NCI-H748 (cell line): ENCODE measurements at regions not wholly inside any gene's neighbourhood (a gene's known extent, or its start where the extent isn't known, plus 50 kb on each side); places are given as distances from the start of the nearest gene placed in this dataset.

ENCODE experiments used
- DNase-seq: peaks from one replicate; lab custom pipeline; 2025; ENCODE audit not compliant: unreplicated experiment; lab: John Stamatoyannopoulos, UW

DNA sequence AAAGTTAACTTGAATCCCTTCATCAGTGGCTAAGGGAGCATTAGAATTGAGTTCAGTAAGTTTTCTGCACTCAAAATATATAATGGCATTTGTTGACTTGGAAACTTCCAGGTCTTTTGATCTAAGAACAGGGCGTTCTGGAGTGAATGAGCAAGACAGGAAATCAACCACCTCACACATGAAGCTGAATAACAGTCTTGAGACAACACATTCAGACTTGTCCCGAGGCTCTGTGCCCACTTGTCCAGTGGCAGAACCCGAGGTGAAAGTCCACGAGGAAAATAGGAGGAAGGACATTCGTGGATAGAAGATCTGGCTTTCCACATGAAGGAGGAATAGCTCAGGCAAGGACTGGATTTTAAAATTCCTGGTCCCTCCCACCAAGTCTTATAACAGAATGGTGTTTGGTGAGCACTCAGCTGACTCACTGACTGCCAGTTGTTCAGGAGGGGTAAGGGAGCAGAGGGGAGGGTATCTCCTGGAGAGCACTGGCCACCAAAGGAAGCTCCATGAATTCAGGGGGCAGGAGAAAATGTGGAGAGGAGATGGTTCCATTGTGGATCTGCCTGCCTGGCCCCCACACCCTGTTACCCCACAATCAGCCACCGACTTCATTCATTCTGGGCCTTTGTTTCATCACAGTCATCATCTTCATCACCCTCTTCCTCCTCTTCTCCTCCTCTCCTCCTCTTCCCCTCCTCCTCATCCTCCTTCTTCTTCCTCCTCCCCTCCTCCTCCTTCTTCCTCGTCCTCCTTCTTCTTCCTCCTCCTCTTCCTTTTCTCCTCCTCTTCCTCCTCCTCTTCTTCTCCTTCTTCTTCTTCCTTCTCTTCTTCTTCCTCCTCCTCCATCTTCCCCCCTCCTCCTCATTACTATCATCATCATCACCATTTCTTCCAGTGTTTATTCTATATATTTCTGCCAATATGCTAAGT, 620.1 kb downstream of the MED13L start:
- DNase-seq, result no peak

DNA sequence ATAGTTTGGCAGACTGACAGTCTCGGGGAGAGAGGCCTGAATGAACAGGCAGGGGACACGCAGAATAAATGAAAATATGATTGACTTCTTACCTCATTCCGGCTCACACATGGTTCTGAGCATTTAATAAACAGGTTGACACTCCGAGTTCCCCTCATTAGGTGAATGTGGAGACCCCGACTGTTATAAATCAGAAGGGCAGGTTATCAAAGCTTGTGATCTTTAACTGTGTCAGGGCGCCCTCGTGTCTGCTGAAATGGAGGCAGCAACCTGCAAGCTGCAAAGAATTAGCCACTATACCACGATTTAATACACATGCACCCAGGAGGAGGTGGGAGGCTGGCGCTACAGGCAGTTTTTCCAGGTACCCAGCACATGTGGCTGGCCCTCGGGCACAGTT, 627.5 kb downstream of the MED13L start:
- no peak for DNase-seq

DNA sequence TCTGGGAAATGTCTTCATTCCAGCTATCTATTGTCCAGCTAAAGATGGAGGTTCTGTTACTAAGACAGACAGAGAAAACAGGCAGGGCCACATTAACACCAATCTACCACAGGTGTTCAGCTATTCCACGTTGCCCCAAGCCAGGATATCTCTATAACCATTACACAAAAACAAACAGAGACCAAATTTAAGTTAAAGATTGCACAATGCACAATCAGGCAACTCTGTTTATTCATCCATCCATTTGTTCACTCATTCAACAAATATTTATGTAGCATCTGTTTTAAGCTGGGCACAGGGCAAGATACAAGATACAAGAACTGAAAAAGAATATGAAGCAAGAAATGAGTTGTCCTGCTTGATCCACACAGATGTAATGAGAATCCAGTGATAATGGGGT, 629.0 kb downstream of the MED13L start:
- no peak for DNase-seq

GRCh38 chr12:115646210-115646609, 631.3 kb downstream of the MED13L start:
- DNase-seq, result no peak

DNA sequence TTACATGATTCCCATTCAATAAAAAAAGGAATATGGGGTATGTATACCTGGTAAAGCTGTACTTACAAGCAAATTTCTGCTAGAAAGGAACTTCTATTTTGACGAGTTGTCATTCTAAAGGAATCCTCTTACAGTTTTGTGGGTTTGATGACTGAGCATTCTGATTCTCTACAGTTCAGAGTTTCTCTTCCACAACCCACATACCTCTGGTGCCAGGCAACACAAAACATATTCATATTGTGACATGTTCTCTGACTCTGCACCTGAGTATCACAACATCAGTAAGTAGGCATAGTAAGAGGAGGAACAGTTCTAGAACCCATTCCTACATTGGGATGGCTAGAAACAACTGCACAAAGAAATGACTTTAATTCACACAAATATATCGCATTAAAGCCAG, 636.6 kb downstream of the MED13L start:
- DNase-seq, result no peak

DNA sequence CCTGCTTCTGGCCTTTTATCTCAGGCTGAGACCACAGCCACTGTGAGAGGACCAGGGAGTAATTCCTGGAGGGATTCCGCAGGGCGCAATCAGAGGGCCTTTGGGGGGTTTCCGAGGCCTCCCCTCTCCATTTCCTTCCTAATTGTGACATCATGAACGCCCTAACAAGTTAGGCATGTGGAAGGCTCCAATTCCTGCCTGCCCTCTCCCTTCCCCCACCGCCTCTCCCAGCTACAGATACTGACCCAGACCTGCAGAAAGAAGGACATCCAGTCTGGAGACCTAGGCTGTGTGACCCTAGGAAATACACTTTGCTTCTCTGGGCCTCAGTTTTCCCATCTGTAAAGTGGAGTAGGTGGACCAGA, 637.9 kb downstream of the MED13L start:
- no peak for DNase-seq

GRCh38 chr12:115638733-115639647, 638.5 kb downstream of the MED13L start:
- DNase-seq, result no peak

DNA sequence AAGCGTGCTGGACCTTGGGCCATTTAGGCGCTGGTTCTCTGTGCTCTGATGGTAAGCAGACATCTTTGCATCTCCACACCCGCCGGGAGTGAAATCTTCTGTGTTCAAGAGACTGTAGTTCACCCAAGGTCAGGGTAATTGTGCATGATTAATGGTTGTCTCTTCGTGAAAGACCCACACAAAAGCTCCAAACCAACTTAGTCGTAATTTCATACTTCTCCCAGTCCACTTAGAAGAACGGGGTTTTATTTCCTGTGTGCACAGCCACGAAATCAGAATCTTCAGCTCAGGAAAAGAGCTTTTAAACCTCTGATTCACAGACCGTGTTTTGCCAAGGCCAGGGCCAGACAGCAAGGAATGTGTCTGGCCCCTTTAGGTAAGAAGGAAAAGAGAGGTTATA, 640.9 kb downstream of the MED13L start:
- no peak for DNase-seq

GRCh38 chr12:115632308-115632707, 645.2 kb downstream of the MED13L start:
- DNase-seq, result peak; percentile 23

GRCh38 chr12:115630136-115630535, 647.4 kb downstream of the MED13L start:
- DNase-seq, result no peak

- no peak for DNase-seq
Observed at GRCh38 chr12:115626210-115626609, 651.3 kb downstream of the MED13L start.

DNA sequence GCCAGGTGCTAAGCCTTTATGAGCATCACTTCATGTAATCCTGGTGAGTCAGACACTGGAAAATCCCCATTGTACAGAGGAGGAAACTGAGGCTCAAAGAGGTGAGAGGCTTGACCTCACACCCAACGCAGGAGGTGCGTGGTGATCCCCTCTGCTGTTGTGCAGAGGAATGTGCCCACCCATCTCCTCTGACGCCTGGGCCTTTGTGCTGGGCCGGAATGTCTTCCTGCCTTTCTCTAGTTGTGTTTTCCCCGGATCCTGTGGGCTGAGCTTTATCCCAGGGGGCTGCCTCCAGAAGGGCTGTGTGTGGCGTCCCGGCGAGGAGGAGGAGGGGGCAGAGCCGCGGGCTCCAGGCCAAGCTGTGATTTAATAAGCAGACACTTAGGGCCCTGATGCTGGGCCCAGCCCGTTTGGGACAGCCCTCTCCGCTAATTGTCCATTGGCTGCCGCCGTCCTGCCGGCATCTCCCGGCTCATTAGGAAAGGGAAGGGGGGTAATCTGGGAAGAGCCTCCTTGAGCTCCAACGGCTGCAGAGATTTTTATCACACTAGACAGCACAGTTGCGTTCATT, 653.6 kb downstream of the MED13L start:
- no peak for DNase-seq

DNA sequence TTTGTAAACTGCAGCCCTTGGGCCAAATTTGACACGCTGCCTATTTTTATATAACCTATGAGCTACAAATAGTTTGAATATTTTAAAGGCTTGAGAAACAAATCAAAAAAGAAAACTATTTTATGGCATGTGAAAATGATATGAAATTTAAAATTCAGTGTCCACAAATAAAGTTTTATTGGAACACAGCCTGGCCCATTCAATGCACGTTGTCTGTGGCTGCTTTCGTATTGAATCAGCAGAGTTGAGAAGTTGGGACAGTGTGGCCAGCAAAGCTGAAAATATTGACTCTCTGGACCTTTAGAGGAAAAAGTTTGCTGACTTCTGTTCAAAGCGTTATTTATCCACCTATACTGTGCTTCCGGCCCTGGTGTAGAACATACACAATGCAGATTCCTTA, 654.2 kb downstream of the MED13L start:
- DNase-seq, result no peak

DNA sequence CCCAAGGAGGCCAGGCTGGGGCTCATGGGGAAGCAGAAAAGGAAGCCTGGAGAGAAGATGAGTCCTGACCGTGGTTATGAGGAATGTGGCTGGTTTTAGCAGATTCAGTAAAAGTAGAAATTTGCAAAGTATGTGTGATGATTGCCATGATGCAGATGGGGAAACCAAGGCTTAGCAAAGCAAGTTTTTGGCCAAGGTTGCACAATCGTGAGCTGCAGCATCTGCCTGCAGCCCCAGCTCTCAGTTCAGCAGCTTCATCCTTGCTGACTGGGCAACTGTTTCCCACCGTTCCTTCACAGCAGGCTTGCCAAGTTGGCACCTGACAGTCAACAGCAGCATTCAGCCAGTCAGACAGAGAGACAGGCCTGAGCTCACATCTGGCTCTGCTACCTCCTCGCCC, 656.7 kb downstream of the MED13L start:
- no peak for DNase-seq

DNA sequence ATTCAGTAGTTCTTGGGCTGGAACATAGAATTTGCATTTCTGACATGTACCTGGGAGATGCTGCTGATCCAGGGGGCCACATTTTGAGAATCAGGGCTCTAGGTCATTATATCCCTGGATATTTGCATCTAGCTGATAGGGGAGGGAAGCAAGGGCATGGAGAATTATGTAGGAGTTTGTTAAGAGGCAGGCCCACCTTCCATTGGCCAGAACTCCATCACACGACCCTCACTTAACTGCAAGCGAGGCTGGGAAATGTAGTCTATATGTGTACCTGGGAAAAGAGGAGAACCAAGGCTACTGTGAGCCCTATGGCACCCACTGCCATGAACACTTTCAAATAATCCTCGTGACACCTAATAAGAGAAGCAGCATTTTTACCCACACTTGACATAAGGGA, 657.6 kb downstream of the MED13L start:
- DNase-seq, result no peak

DNA sequence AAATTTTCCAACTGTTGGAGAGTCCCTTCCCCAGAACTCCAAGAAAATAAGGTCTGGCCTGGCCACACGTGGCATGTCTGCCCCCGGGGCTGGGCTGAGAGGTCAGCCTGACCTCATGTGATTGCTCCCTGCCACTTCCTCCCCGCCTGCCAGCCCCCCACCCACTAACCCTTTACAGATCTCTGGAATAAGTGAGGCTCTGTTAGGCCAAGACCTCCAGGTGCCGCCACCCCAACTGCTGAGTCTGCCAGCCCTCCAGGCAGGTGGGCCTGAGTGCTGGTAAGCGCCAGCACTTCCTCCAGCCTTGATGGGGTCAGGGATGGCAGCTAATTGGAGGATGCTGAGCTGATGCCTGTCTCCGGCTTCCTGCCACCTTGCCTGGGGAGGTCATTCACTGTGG, 658.4 kb downstream of the MED13L start:
- peak; percentile 7 for DNase-seq

DNA sequence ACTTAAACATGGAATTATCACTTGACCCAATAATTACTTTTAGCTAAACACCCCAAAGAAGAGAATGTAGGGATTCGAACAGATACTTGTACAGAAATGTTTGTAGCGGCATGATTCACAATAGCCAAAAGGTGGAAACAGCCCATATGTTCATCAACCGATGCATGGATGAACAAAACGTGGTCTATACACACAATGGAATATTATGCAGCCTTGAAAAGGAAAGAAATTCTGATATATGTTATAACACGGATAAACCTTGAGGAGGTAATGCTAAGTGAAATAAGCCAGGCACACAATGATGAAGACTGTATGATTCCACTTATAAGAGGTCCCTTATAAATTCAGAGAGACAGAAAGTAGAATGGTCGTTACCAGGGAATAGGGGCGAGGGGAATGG, 659.4 kb downstream of the MED13L start:
- DNase-seq, result no peak

DNA sequence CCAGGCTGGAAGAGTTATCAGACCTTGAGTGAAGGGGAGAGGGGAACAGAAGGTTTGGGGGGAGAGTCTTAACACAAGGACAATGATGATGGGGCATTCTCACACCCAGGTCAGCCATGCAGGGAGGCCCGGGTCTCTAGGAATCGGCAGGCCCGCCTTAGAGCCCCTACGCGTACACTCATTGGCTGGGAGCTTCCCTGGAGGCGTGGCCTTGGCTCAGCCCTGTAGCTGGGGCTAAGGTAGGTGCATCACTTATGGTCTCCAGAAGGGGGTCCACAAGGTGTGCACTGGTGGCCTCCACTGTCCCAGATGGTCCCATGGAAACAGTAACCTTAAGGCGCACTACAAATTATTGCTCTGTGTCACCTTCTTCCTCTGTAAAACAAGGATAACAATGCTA, 660.1 kb downstream of the MED13L start:
- no peak for DNase-seq

GRCh38 chr12:115611477-115611876, 666.0 kb downstream of the MED13L start:
- DNase-seq, result no peak

GRCh38 chr12:115609347-115609746, 668.1 kb downstream of the MED13L start:
- DNase-seq, result no peak

DNA sequence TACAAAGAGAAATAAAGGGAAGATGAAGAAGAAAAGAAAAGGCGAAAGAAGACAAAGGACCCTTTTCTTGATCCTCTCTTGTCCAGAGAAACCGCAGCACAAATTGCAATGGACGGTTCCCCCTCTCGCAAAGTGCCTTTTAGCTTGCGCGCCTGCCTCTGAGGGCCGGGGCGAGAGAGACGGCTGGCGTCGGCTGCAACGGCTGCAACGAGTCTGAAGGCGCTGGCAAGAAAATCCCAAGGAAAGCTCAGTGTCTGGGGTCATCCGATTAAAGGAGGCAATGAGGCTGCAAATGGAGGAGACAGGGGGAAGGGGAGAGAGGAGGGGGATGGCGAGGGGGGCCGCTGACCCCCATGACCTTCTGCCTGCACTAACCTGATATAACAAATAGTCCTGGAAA, 671.5 kb downstream of the MED13L start:
- no peak for DNase-seq
